ENCODE measurements at regions not wholly inside any gene's neighbourhood (a gene's known extent, or its start where the extent isn't known, plus 50 kb on each side); places are given as distances from the start of the nearest gene placed in this dataset.
"Not testable (repeated sequence)": the region's sequence is repeated elsewhere in the genome, so short reads cannot be mapped to it uniquely, and the experiment has no call there.

DNA sequence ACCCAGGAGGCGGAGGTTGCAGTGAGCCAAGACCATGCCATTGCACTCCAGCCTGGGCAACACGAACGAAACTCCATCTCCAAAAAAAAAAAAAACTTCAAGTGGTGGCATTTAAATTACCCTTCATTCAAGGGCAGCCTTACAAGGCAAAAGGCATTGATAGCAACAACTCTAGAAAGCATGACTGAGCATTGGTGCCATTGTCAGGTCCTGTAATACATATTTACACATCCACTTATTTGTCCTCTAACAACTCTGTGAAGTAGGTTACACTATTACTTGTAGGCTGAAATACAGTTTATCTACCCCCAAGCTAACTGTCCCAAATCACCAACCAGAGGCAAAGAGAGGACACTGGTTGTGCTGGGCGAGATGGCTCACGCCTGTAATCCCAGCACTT, 52.7 kb upstream of the LARP1 start:
- peak; percentile 20 for DNase-seq

DNA sequence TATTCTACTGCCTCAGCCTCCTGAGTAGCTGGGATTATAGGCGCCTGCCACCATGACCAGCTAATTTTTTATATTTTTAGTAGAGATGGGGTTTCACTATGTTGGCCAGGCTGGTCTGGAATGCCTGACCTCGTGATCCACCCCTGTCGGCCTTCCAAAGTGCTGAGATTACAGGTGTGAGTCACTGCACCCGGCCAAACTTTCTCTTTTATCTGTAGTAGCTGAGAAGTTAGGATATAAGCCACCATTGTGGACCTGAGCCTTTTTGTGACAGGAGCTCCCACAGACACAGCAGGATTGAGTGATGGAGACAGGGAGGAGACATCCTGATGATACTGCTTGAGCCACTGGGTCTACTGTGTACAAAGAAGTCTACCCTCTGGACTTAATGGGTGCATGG, 53.5 kb upstream of the LARP1 start:
- DNase-seq = not testable (repeated sequence)

DNA sequence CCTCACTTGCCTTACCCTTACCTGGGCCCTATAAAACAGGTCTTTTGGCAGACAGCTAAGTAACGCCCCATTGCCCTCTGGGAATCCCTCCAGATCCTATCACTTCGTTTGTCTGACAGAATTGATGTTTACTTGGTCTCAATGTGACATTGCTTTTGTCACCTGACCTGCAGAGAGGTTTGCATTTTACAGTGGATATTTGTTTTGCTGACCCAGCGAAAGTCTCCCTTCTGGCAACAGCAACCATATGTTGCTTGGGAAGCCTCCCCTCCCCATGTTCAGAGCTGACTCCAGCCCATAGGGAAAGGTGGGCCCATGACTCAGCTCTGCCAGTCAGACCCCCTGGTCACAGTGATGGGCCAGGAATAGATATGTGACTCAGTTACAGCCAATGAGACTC, 54.0 kb upstream of the LARP1 start:
- DNase-seq = peak; percentile 59

DNA sequence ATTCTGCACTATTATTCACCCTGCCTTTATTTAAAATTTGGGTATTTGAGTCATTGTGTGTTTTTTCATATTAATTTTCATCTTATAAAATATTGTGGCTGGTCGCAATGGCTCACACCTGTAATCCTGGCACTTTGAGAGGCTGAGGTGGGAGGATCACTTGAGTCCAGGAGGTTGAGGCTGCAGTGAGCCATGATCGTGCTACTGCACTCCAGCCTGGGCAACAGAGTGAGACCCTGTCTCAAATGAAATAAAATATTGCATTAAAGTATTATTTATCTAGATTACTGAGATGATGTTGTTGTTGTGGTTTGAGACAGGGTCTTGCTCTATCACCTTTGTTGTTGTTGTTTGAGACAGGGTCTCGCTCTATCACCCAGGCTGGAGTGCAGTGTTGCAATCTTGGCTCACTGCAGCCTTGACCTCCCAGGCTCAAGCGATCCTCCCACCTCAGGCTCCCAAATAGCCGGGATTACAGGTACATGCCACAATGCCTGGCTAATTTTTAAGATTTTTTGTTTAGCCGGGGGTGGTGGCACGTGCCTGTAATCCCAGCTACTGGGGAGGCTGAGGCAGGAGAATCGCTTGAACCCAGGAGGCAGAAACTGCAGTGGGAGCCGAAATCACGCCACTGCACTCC, 54.8 kb upstream of the LARP1 start:
- not testable (repeated sequence) for DNase-seq

DNA sequence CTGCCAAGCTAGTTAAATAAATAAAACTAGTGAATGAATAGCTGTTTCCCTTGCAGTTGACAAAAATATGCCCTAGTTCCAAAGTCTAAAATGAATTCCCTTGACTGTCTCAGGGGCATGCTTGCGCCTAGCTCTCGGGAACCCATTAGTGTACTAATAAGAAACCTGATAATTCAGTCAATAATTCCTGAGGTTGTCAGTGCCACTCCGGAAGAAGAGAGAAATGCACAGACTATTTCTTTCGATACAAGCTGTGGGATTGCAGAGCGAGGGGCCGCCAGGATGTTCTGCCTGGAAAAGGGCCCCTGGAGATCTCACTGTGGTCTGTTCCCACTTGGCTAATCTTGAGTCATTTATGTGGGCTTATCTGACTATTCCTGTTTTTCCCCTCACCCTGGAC, 56.4 kb upstream of the LARP1 start:
- no peak for DNase-seq

DNA sequence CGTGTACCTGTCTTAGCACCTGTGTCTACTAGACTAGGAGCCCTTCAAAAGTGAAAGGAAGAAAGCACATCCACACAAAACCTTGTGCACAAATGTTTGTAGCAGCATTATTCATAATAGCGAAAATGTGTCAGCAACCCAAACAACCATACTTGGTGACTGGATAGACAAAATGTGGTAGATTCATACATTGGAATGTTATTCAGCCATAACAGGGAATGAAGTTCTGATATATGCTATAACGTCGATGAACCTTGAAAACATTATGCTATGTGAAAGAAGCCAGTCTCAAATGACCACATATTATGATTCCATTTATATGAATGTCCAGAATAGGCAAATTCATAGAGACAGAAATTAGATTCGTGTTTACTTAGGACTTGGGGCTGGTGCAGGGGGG, 57.8 kb upstream of the LARP1 start:
- no peak for DNase-seq

DNA sequence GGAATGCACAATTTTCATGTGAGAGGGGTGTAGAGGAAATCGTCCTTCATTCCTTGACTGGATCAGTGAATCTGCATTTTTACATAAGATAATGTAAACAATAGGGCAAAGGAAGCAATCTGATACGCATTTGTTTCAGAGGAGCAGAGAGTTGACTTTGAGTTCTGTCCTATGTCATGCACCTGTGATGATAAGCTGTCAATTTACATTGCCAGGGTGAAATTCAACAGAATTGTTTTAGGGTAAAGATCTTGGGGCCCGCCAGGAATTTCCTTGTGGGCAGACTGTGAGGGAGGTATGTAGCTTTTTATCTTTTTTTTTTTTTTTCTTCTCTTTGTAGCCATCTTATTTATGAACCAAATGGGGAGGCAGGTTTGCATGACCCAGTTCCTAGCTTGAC, 58.3 kb upstream of the LARP1 start:
- peak; percentile 29 for DNase-seq

DNA sequence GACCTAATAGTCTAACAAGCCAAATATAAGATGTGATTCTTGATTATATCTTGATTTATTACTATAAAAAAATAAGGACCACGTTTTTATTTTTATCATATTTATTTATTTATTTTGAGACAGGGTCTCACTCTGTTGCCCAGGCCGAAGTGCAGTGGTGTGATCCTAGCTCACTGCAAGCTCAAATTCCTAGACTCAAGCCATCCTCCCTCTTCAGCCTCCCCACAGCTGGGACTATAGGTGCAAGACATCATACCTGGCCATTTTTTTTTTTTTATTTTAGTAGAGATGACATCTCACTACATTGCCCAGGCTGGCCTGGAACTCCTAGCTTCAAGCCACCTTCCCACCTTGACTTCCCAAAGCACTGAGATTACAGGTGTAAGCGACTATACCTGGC, 61.0 kb upstream of the LARP1 start:
- no peak for DNase-seq

DNA sequence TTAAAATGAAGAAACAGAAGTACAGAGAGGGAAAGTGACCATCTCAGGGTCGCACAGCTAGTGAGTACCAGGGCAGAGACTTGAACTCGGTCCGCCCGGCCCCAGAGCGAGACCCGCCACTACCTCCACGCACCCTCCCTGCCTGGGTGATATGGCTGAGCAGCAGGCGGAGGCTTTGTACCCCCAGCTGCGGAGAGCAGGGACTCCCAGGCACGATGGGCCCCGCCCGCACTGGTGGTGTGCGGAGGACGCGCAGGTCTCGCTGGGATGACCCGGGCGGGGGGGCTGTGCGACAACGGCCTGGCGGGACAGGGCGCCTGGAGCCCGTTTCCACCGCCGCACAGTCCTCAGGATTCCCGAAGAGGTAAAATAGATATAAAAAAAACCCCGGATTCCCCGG, 64.7 kb upstream of the LARP1 start:
- DNase-seq = no peak

DNA sequence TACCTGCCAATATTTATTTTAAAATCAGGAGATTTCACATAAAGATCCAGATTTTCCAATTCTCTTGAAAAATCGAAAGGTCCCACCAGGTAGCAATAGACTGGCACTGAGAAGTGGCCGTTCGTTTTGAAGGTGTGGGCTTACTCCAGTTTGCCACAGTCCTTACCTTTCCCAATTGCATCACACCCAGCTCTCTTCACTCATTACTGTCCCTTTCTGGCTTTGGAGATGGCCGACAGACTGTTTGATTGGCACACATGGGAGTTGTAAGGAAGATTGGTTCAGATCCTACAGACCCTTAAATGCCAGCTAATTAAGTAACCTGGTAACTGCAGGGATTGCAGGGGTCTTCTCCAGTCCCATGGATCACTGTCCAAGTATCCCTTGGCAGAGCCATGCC, 68.7 kb upstream of the LARP1 start:
- no peak for DNase-seq

DNA sequence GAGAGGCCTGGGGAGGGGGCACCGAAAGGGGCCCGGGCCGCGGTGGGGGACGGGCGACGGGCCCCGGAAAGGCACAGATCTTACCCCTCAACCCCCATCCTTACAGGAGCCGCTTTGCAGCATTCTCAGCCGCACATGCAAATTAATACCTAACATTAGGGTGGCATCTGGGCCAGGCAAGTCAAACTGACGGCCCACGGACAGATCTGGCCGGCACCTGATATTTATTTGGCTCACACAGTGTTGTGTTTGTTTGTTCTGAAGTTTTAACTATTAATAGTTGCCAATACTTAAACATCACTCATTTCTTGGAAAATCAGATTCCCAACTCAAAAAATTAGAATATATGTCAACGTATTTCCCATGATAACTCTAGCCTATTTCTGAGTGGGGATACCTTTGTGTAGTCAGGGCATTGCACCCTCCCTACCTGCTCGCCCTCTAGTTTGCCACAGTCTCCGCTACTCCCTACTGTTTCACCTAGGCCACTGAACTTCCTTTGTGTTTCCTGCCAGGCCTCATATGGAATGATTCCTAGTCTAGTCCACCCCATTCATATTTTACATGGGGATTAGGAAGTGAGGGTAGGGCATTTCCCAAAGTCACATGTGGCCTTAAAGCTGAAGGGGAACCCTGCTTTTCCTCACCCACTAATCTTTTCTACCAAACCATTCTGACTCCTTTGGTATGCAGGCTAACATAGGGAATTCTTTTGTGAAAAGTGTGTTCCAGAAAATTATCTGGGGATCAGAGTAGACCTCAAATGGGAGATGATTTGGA, 71.9 kb upstream of the LARP1 start:
- DNase-seq = peak; percentile 46

DNA sequence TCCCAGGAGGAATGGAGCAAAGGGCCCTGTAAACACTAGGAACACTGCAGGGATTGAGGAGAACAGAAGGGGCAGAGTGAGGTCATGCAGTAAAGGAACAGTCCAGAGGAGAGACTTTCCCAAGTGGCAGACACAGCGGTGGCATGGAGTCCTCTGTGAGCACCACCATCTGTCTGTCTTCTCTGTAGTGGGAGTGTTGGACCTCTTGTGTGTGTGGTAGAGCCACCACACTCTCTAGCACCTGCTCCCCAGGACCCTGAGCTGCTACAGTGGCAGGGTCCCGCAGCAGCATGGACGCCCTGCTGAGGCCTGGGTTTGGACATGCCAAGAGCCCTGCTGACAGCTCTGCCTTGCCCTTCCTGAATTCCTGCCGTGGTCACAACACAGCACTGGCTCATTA, 75.7 kb upstream of the LARP1 start:
- DNase-seq = no peak

DNA sequence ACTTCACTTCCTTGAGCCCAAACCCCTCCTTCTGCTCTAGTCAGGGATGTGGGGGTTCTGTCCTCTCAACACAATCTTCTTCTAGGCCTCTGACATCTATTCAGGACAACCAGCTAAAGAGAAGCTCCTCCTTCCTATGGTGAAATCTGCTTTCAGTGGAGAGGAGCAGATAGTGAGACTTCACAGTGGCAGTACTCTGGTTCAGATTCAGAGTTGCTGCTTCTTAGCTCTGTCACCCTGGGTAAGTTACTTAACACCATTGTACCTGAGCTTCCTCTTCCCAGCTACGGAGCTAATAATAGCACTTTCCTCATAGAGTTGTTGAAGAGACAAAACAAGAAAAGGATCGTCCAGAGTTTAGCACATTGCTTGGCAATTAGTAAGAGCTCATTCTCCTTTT, 77.3 kb upstream of the LARP1 start:
- peak; percentile 19 for DNase-seq

DNA sequence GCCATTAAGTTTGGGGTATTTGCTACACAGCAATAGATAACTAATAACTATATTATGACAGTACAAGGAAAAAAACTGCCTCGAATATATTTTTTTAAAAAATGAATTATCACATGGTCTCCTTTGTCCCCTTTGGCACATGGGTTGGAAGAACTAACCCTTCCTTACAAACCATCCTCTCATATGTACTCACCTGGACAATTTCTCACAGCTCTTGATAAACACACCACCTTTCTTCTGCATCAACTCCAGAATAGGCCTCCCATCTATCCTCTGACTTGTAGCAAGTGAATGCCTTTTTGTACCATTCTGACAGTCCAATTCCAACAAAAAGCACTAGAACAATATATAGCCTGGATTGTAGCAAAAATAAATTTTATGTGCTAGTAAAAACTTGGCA, 78.7 kb upstream of the LARP1 start:
- DNase-seq = no peak

DNA sequence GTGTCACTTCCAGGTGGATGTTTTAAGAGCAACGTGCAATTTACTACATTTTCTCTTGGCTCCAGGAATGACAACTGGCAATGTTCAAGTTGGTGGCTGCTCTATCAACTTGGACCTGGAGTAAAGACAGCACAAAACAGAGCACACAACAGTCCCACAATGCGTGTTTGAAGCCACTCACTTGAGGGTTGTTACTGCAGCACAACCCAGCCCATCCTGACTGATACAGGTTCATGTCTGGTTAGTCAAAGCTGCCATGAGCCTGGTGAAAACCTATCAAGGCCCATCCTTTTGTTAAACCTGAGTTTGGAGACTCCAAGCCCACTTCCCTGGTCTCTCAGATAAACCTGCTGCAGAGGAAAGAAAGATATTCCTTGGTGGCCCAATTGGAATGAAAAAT, 81.1 kb upstream of the LARP1 start:
- DNase-seq = no peak

DNA sequence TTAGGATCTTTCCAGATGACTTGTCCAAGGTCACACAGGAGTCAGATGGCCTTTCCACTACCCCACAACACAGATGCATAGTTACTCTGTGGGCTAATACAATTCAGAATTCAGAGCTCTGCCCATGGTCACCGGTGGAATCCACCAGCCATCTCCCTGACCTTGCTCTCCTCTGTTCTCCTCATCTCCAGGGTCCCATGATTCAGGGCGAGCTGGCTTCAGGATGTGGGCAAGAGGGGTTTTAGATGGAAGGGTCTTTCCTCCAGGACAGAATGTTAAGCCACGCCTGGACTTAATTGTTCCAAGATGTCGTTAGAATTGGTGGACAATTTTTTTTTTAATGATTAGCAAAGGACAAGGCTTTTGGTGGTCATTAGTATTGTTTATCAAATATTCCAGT, 81.7 kb upstream of the LARP1 start:
- DNase-seq = no peak

DNA sequence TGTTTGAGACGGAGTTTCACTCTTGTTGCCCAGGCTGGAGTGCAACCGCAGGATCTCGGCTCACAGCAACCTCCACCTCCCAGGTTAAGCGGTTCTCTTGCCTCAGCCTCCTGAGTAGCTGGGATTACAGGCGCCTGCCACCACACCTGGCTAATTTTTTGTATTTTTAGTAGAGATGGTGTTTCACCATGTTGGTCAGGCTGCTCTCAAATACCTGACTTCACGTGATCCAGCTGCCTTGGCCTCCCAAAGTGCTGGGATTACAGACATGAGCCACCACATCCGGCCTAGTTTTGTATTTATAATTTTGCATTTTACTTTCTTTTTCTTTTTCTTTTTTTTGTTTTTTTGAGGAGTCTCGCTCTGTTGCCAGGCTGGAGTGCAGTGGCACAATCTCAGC, 85.3 kb upstream of the LARP1 start:
- DNase-seq = not testable (repeated sequence)

DNA sequence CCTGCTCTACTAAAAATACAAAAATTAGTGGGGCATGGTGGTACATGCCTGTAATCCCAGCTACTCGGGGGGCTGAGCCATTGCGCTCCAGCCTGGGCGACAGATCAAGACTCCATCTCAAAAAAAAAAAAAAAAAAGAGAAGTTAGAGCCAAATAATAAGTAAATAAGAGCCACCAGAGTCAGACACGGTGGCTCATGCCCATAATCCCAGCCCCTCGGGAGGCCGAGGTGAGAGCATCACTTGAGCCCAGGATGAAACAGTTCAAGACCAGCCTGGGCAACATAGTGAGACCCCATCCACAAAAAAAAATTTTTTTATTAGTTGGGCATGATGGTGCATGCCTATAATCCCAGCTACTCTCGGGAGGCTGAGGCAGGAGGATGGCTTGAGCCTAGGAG, 85.8 kb upstream of the LARP1 start:
- DNase-seq = no peak

DNA sequence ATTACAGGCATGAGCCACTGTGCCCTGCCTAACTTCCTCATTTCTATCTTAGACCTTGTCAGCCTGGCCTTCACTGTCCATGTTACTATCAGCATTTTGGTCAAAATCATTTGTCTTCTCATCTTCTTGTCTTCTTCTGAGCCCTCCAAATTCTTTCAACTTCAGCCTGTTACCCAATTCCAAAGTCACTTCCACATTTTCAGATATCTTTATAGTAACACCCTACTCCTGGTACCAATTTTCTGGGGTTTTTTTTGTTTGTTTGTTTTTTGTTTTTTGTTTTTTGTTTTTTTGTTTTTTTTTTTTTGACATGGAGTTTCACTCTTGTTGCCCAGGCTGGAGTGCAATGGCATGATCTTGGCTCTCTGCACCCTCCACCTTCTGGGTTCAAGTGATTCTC, 90.3 kb upstream of the LARP1 start:
- DNase-seq = no peak

DNA sequence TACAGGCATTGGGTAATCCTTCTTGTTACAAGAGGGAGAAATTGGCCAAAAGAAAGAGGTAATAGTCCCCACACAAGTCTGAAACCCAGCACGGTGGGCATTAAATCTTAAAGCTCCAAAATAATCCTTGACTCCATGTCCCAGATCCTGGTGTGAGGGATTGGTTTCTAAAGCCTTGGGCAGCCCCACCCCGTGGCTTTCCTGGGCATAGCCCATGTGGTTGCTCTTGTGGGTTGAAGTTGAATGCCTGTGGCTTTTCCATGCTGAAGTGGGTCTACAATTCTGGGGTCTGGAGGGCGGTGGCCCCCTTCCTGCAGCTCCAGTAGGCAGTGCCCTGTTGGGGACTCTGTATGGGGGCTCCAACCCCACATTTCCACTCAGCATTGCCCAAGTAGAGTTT, 91.8 kb upstream of the LARP1 start:
- DNase-seq = no peak

DNA sequence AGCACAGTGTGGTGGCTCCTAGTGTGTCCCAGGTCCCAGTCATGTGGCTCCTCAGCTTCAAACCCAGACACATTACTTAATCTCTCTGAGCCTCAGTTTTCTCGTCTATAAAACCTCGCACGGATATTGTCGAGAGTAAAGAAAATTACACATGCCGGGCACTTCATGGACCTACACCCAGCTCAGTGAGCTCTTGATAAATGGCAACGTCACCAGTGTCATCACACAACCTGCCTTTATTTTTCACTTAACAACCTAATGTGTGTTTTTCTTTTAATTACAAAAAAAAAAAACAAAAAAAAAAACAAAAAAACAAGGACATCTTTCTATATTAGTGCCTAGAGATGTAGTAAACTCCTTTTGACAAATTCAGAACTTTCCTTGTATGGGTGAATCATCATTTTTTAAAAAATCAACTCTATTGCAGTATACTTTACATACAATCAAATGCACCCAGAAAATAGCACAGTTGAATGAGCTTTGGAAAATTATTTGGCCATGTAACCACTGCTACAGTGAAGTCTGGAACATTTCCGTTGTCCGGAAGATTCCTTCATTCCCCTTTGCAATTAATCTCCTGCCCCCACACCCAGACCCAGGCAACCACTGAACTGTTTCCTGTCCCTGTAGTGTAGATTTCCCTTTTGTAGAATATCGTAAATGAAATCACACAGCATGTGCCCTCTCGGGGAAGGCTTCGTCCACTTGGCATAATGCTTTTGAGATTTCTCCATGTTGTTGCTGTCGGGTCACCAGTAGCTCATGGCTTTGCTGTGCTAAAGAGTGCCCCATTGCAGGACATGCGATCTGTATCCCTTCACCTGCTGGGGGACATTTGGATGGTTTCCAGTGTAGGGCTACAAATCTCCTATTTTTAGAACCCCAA, 100.4 kb upstream of the LARP1 start:
- no peak for DNase-seq

DNA sequence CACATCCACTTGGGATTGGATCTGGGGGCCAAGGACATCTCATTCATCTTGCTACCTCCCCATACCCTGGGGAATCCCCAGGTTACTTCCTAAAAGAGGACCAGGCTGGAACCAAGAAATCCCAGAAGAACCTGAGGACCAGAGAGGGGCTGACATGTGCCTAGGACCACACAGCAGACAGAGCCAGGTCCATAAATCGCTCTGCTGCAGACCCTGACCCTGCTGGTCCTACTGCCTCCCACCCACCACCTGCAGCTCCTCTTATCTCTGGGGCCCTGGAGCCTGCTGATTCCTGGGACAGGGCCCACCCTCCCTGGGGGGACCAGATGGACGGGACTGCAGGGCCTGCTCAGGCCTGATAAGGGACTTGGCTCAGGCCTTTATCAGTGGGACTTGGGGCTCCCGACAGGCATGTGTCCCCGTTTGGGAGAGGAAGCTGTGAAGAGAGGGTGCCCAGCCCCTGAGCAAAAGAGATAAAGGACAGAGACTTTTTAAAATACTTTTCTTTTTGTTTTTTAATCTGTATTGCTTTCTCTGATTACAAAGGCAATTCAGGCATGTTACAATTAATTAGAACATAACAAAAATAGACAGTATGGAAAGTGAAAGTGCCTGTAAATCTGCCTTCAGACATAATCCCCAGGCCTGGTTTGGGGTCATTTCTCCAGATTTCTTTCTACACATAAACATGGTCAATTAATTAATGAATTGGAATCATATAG, 101.3 kb upstream of the LARP1 start:
- DNase-seq = no peak

DNA sequence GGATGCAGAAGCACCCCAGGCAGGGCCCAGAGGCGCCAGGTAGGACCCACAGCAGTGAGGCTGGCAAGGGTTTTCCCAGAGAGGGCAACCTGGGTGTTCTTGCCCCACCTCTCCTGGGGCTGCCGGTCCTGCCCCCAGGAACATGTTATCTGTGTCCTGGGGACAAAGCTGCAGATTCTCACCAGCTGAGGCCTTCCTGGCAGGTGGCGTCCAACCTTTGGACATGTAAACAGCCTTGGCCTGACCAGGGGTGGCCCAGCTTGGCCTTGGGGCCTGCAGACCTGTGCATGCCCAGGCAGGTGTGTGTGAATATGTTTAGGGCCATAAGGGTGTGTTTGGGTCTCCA, 101.8 kb upstream of the LARP1 start:
- peak; percentile 68 for DNase-seq
